Body of pancreas (tissue), 4 donors: ENCODE measurements at regions not wholly inside any gene's neighbourhood (a gene's known extent, or its start where the extent isn't known, plus 50 kb on each side); places are given as distances from the start of the nearest gene placed in this dataset.

Experiments
- CTCF ChIP-seq, 7 experiments: fragments of 450-650 bp in 4 of 7; fragments of 200-600 bp in 3 of 7; sonication (generic) in 3 of 7; IDR thresholded peaks; one replicate each; pipeline ENCODE4 v1.5.1; 2016 to 2019; ENCODE audit warnings: antibody characterized with exemption in 7 of 7
- POLR2A ChIP-seq, 3 donors: fragments of 450-650 bp; IDR thresholded peaks; one replicate each; pipeline ENCODE4 v1.6.1; 2016; ENCODE audit warnings: antibody characterized with exemption in 3 of 3, mild to moderate bottlenecking in 2 of 3

GRCh38 chr2:125398738-125399524 is 1257.0 kb upstream of the GYPC start:
- no peak for TF ChIP-seq CTCF (IDR thresholded peaks at IDR 0.05)
- TF ChIP-seq POLR2A (IDR thresholded peaks at IDR 0.05) = no peak
